SK-N-SH (cell line): ENCODE measurements at regions not wholly inside any gene's neighbourhood (a gene's known extent, or its start where the extent isn't known, plus 50 kb on each side); places are given as distances from the start of the nearest gene placed in this dataset.

Source experiments
- CHD2 ChIP-seq: fragments of 150-350 bp; IDR thresholded peaks from 2 replicates; pipeline ENCODE4 v1.6.1; 2018; ENCODE audit warnings: low read length; ENCODE audit not compliant: partially characterized antibody
- CTCF ChIP-seq: fragments of 200-600 bp; sonication (generic); IDR thresholded peaks from 2 replicates; pipeline ENCODE4 v1.6.1; 2017; ENCODE audit warnings: antibody characterized with exemption, mild to moderate bottlenecking, moderate library complexity
- GATA2 ChIP-seq: sonication (generic); formaldehyde crosslinking; IDR thresholded peaks from 2 replicates; pipeline ENCODE4 v1.5.0; 2020; ENCODE audit warnings: mild to moderate bottlenecking, missing genetic modification reagents
- JUND ChIP-seq: IDR thresholded peaks from 2 replicates; pipeline ENCODE4 v1.4.0; 2012
- MAX ChIP-seq: IDR thresholded peaks from 2 replicates; pipeline ENCODE4 v1.4.0; 2012; ENCODE audit warnings: low read depth
- MEF2A ChIP-seq: IDR thresholded peaks from 2 replicates; pipeline ENCODE4 v1.4.0; 2012; ENCODE audit warnings: low read depth, borderline replicate concordance
- RCOR1 ChIP-seq: fragments of 150-350 bp; IDR thresholded peaks from 2 replicates; pipeline ENCODE4 v1.6.1; 2017; ENCODE audit warnings: antibody characterized with exemption, low read length
- REST ChIP-seq: IDR thresholded peaks from 2 replicates; pipeline ENCODE4 v1.6.1; 2012; ENCODE audit warnings: mild to moderate bottlenecking, low read depth, low read length, moderate library complexity
- TAF1 ChIP-seq: IDR thresholded peaks from 2 replicates; pipeline ENCODE4 v1.6.1; 2012; ENCODE audit warnings: low read depth, mild to moderate bottlenecking, low read length, moderate library complexity, borderline replicate concordance
- ZBTB33 ChIP-seq: IDR thresholded peaks from 2 replicates; pipeline ENCODE4 v1.4.0; 2012; ENCODE audit warnings: low read depth, borderline replicate concordance

GRCh38 chr1:29635501-29636263 is 399.4 kb downstream of the PTPRU start:
- TF ChIP-seq JUND (no peak), ZBTB33 (no peak), CTCF (no peak), GATA2 (CRISPR knock-in tag) (no peak), CHD2 (no peak), RCOR1 (no peak), MAX (no peak), TAF1 (no peak), MEF2A (no peak), REST (no peak)
